ENCODE measurements at regions not wholly inside any gene's neighbourhood (a gene's known extent, or its start where the extent isn't known, plus 50 kb on each side); places are given as distances from the start of the nearest gene placed in this dataset.
A peak's percentile ranks its signal among the peaks of the same experiment; 100 is the strongest.
"Not testable (repeated sequence)": the region's sequence is repeated elsewhere in the genome, so short reads cannot be mapped to it uniquely, and the experiment has no call there.

GRCh38 chr2:67571785-67572718 is 174.9 kb downstream of the ETAA1 start:
- no peak for DNase-seq

- no peak for DNase-seq
Observed at GRCh38 chr2:67572721-67573435, 175.7 kb downstream of the ETAA1 start.

GRCh38 chr2:67574230-67574629 is 177.1 kb downstream of the ETAA1 start:
- DNase-seq = no peak

- no peak for DNase-seq
Observed at GRCh38 chr2:67576226-67576625, 179.1 kb downstream of the ETAA1 start.

GRCh38 chr2:67576991-67577390 is 179.9 kb downstream of the ETAA1 start:
- DNase-seq = no peak

GRCh38 chr2:67579216-67579615 is 182.1 kb downstream of the ETAA1 start:
- peak; percentile 65 for DNase-seq

- no peak for DNase-seq
Observed at GRCh38 chr2:67579806-67580205, 182.7 kb downstream of the ETAA1 start.

- no peak for DNase-seq
Observed at GRCh38 chr2:67581751-67582150, 184.6 kb downstream of the ETAA1 start.

GRCh38 chr2:67583185-67583584 is 186.1 kb downstream of the ETAA1 start:
- DNase-seq = no peak

- no peak for DNase-seq
Observed at GRCh38 chr2:67585400-67585799, 188.3 kb downstream of the ETAA1 start.

- not testable (repeated sequence) for DNase-seq
Observed at GRCh38 chr2:67589121-67589520, 192.0 kb downstream of the ETAA1 start.

GRCh38 chr2:67594522-67594921 is 197.4 kb downstream of the ETAA1 start:
- DNase-seq = not testable (repeated sequence)

- no peak for DNase-seq
Observed at GRCh38 chr2:67596871-67597270, 199.7 kb downstream of the ETAA1 start.

GRCh38 chr2:67599561-67599960 is 202.4 kb downstream of the ETAA1 start:
- DNase-seq = no peak

- DNase-seq = no peak
Observed at GRCh38 chr2:67600222-67600871, 203.2 kb downstream of the ETAA1 start.

- no peak for DNase-seq
Observed at GRCh38 chr2:67600946-67601345, 203.8 kb downstream of the ETAA1 start.

- DNase-seq = no peak
Observed at GRCh38 chr2:67604360-67604759, 207.2 kb downstream of the ETAA1 start.

- no peak for DNase-seq
Observed at GRCh38 chr2:67612576-67613042, 215.5 kb downstream of the ETAA1 start.

- no peak for DNase-seq
Observed at GRCh38 chr2:67613227-67613626, 216.1 kb downstream of the ETAA1 start.

- no peak for DNase-seq
Observed at GRCh38 chr2:67614454-67614853, 217.3 kb downstream of the ETAA1 start.

GRCh38 chr2:67616749-67617148 is 219.6 kb downstream of the ETAA1 start:
- no peak for DNase-seq

GRCh38 chr2:67619204-67619603 is 222.1 kb downstream of the ETAA1 start:
- DNase-seq = no peak

GRCh38 chr2:67623741-67624140 is 226.6 kb downstream of the ETAA1 start:
- DNase-seq = not testable (repeated sequence)
